ENCODE measurements at regions not wholly inside any gene's neighbourhood (a gene's known extent, or its start where the extent isn't known, plus 50 kb on each side); places are given as distances from the start of the nearest gene placed in this dataset.

GRCh38 chr10:20976891-20977290, 79.8 kb upstream of the NEBL start:
- Mint-ChIP-seq H3K4me1 (ENCODE audit: insufficient read depth, unreplicated experiment) (no peaks in the 10 kb centered on the region), H3K36me3 (ENCODE audit: insufficient read depth, unreplicated experiment) (peaks cover 5% of the 10 kb centered on the region), H3K4me3 (ENCODE audit: unreplicated experiment) (no peak overlapping the region), H3K9me3 (ENCODE audit: unreplicated experiment) (no peaks in the 10 kb centered on the region), H3K27me3 (ENCODE audit: insufficient read depth, unreplicated experiment) (no peaks in the 10 kb centered on the region), H3K27ac (ENCODE audit: low read depth, unreplicated experiment) (no peak overlapping the region)
- intact Hi-C loops (cut with micrococcal nuclease): no loop called here
- CTCF ChIA-PET: interaction anchor here (0.8 kb wide), 1 partner anchor 93 kb away, joined by 5 read pairs; no protein-coding TSS in a partner anchor
- no TSS peak for BruUV-seq (replicated peaks)
- POLR2A ChIA-PET: no interaction called here
- TF ChIP-seq CTCF (IDR thresholded peaks at IDR 0.05; ENCODE audit: unreplicated experiment): no peak
- no peak for DNase-seq (ENCODE audit: unreplicated experiment)

DNA sequence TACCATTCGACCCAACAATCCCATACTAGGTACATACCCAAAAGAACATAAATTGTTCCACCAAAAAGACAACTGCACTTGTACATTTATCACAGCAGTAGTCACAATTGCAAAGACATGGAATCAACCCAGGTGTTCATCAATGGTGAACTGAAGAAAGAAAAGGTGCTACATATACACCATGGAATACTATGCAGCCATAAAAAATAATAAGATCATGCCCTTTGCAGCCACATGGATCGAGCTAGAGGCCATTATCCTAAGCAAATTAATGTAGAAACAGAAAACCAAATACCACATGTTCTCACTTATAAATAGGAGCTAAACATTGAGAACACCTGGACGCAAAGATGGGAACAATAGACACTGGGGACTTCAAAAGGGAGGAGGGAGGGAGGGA, 79.3 kb upstream of the NEBL start:
- H3K36me3 Mint-ChIP-seq (ENCODE audit: insufficient read depth, unreplicated experiment): peaks cover 5% of the 10 kb centered on the region
- POLR2A ChIA-PET: interaction anchor here (1.1 kb wide), 1 partner anchor 12 kb away, joined by 4 read pairs; no protein-coding TSS in a partner anchor
- H3K27me3 Mint-ChIP-seq (ENCODE audit: insufficient read depth, unreplicated experiment): no peaks in the 10 kb centered on the region
- no peaks in the 10 kb centered on the region for H3K9me3 Mint-ChIP-seq (ENCODE audit: unreplicated experiment)
- no peak for DNase-seq (ENCODE audit: unreplicated experiment)
- no peak overlapping the region for H3K27ac Mint-ChIP-seq (ENCODE audit: low read depth, unreplicated experiment)
- CTCF ChIA-PET: interaction anchor here (0.8 kb wide), 1 partner anchor 94 kb away, joined by 5 read pairs; no protein-coding TSS in a partner anchor
- no TSS peak for BruUV-seq (replicated peaks)
- TF ChIP-seq CTCF (IDR thresholded peaks at IDR 0.05; ENCODE audit: unreplicated experiment): no peak
- H3K4me1 Mint-ChIP-seq (ENCODE audit: insufficient read depth, unreplicated experiment): no peaks in the 10 kb centered on the region
- intact Hi-C loops (cut with micrococcal nuclease): no loop called here
- H3K4me3 Mint-ChIP-seq (ENCODE audit: unreplicated experiment): no peak overlapping the region

DNA sequence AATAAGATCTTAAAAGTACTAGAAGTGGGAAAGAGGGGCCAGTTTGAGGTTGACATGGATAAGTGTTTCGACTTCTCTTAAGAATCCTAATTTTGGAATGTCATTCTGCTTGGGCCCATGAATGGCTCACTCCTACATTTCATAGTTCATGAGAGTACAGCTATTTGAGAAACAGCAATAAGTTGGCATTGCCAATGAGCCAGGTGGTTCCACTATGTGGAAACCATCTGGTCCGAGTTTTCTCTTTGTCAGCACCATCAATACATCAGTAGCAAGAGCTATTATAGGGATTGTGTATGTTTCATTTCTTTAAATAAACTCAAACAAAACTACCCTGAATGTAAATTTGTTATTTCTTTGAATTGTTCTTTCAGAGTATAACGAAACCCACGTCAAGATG, 78.1 kb upstream of the NEBL start:
- Mint-ChIP-seq H3K27ac (ENCODE audit: low read depth, unreplicated experiment) (no peak overlapping the region), H3K4me1 (ENCODE audit: insufficient read depth, unreplicated experiment) (no peaks in the 10 kb centered on the region), H3K36me3 (ENCODE audit: insufficient read depth, unreplicated experiment) (peaks cover 5% of the 10 kb centered on the region), H3K4me3 (ENCODE audit: unreplicated experiment) (no peak overlapping the region), H3K9me3 (ENCODE audit: unreplicated experiment) (no peaks in the 10 kb centered on the region), H3K27me3 (ENCODE audit: insufficient read depth, unreplicated experiment) (no peaks in the 10 kb centered on the region)
- no peak for TF ChIP-seq CTCF (IDR thresholded peaks at IDR 0.05; ENCODE audit: unreplicated experiment)
- POLR2A ChIA-PET: interaction anchor here (1.1 kb wide), 1 partner anchor 11 kb away, joined by 4 read pairs; no protein-coding TSS in a partner anchor
- intact Hi-C loops (cut with micrococcal nuclease): no loop called here
- CTCF ChIA-PET: interaction anchor here (0.6 kb wide), 2 partner anchors 28 to 63 kb away, joined by 3 to 4 read pairs; no protein-coding TSS in a partner anchor
- no TSS peak for BruUV-seq (replicated peaks)
- no peak for DNase-seq (ENCODE audit: unreplicated experiment)

- ChIA-PET CTCF (interaction anchor here (0.5 to 0.6 kb wide), 3 partner anchors 10 to 28 kb away, joined by 3 to 5 read pairs (median 4); no protein-coding TSS in a partner anchor), POLR2A (interaction anchor here (1.5 to 2.5 kb wide), 2 partner anchors 11 to 16 kb away, joined by 4 to 8 read pairs; no protein-coding TSS in a partner anchor)
- H3K4me3 Mint-ChIP-seq (ENCODE audit: unreplicated experiment): no peak overlapping the region
- DNase-seq (ENCODE audit: unreplicated experiment): no peak
- intact Hi-C loops (cut with micrococcal nuclease): no loop called here
- no TSS peak for BruUV-seq (replicated peaks)
- no peak for TF ChIP-seq CTCF (IDR thresholded peaks at IDR 0.05; ENCODE audit: unreplicated experiment)
- peaks cover 5% of the 10 kb centered on the region for H3K36me3 Mint-ChIP-seq (ENCODE audit: insufficient read depth, unreplicated experiment)
- H3K9me3 Mint-ChIP-seq (ENCODE audit: unreplicated experiment): no peaks in the 10 kb centered on the region
- H3K27me3 Mint-ChIP-seq (ENCODE audit: insufficient read depth, unreplicated experiment): no peaks in the 10 kb centered on the region
- no peak overlapping the region for H3K27ac Mint-ChIP-seq (ENCODE audit: low read depth, unreplicated experiment)
- no peaks in the 10 kb centered on the region for H3K4me1 Mint-ChIP-seq (ENCODE audit: insufficient read depth, unreplicated experiment)
These were observed 75.8 kb upstream of the NEBL start for GRCh38 chr10:20972925-20973324.

Measured in MCF 10A (cell line).